NCI-H526 (cell line): ENCODE measurements at regions not wholly inside any gene's neighbourhood (a gene's known extent, or its start where the extent isn't known, plus 50 kb on each side); places are given as distances from the start of the nearest gene placed in this dataset.
"Not testable (repeated sequence)": the region's sequence is repeated elsewhere in the genome, so short reads cannot be mapped to it uniquely, and the experiment has no call there.

ENCODE experiments used
- DNase-seq, 2 experiments: peaks; one replicate each; lab custom pipeline; 2025; lab: John Stamatoyannopoulos, UW

GRCh38 chr10:113493882-113494301 is 59.0 kb upstream of the HABP2 start:
- DNase-seq = no peak

GRCh38 chr10:113494761-113495160 is 58.1 kb upstream of the HABP2 start:
- DNase-seq = no peak

GRCh38 chr10:113495553-113495952 is 57.3 kb upstream of the HABP2 start:
- no peak for DNase-seq

- DNase-seq = no peak
These were observed 56.4 kb upstream of the HABP2 start for GRCh38 chr10:113496111-113497109.

- DNase-seq = no peak
These were observed 55.7 kb upstream of the HABP2 start for GRCh38 chr10:113497198-113497597.

GRCh38 chr10:113498997-113499396 is 53.9 kb upstream of the HABP2 start:
- DNase-seq = no peak

GRCh38 chr10:113499806-113500205 is 53.0 kb upstream of the HABP2 start:
- no peak for DNase-seq

- not testable (repeated sequence) for DNase-seq
These were observed 51.8 kb upstream of the HABP2 start for GRCh38 chr10:113501031-113501430.
